ENCODE measurements at regions not wholly inside any gene's neighbourhood (a gene's known extent, or its start where the extent isn't known, plus 50 kb on each side); places are given as distances from the start of the nearest gene placed in this dataset.

GRCh38 chr10:62719061-62719460 lies 85.5 kb upstream of the ADO start:
- no peak for DNase-seq

- DNase-seq = no peak
Observed at GRCh38 chr10:62721687-62722086, 82.8 kb upstream of the ADO start.

GRCh38 chr10:62723375-62723774 lies 81.1 kb upstream of the ADO start:
- no peak for DNase-seq

- no peak for DNase-seq
Observed at GRCh38 chr10:62724465-62724864, 80.1 kb upstream of the ADO start.

GRCh38 chr10:62726142-62726541 lies 78.4 kb upstream of the ADO start:
- no peak for DNase-seq

GRCh38 chr10:62726638-62727037 lies 77.9 kb upstream of the ADO start:
- no peak for DNase-seq

GRCh38 chr10:62727934-62728333 lies 76.6 kb upstream of the ADO start:
- no peak for DNase-seq

- DNase-seq = no peak
Observed at GRCh38 chr10:62728479-62728878, 76.0 kb upstream of the ADO start.

GRCh38 chr10:62732841-62733653 lies 71.5 kb upstream of the ADO start:
- DNase-seq = no peak

GRCh38 chr10:62733654-62734293 lies 70.7 kb upstream of the ADO start:
- no peak for DNase-seq

- no peak for DNase-seq
Observed at GRCh38 chr10:62734781-62735463, 69.6 kb upstream of the ADO start.

- no peak for DNase-seq
Observed at GRCh38 chr10:62735464-62736167, 68.9 kb upstream of the ADO start.

GRCh38 chr10:62736168-62736546 lies 68.4 kb upstream of the ADO start:
- no peak for DNase-seq

GRCh38 chr10:62738916-62739315 lies 65.6 kb upstream of the ADO start:
- no peak for DNase-seq

- no peak for DNase-seq
Observed at GRCh38 chr10:62740885-62741745, 63.4 kb upstream of the ADO start.

GRCh38 chr10:62741996-62742395 lies 62.5 kb upstream of the ADO start:
- no peak for DNase-seq

GRCh38 chr10:62742536-62743061 lies 61.9 kb upstream of the ADO start:
- DNase-seq = no peak

- DNase-seq = no peak
Observed at GRCh38 chr10:62744136-62744535, 60.4 kb upstream of the ADO start.

GRCh38 chr10:62745581-62745980 lies 58.9 kb upstream of the ADO start:
- no peak for DNase-seq

GRCh38 chr10:62746951-62747729 lies 57.4 kb upstream of the ADO start:
- no peak for DNase-seq

GRCh38 chr10:62748386-62748785 lies 56.1 kb upstream of the ADO start:
- DNase-seq = no peak

Data from NCI-H1105 (cell line).